Endothelial cell (in vitro differentiated cells): ENCODE measurements at regions not wholly inside any gene's neighbourhood (a gene's known extent, or its start where the extent isn't known, plus 50 kb on each side); places are given as distances from the start of the nearest gene placed in this dataset.

ENCODE experiments used
- DNase-seq: peaks from one replicate; pipeline ENCODE4 v3.0.0; 2021; ENCODE audit warnings: low spot score
- H3K27ac Mint-ChIP-seq: one replicate; pipeline ENCODE4 v1.8.0; 2021; ENCODE audit warnings: mixed read lengths, inconsistent platforms; ENCODE audit not compliant: unreplicated experiment
- H3K27me3 Mint-ChIP-seq: one replicate; pipeline ENCODE4 v1.8.0; 2021; ENCODE audit warnings: mild to moderate bottlenecking, moderate library complexity, mixed read lengths, inconsistent platforms; ENCODE audit not compliant: unreplicated experiment
- H3K36me3 Mint-ChIP-seq: one replicate; pipeline ENCODE4 v1.8.0; 2021; ENCODE audit warnings: mild to moderate bottlenecking, low read depth, mixed read lengths, inconsistent platforms; ENCODE audit not compliant: unreplicated experiment
- H3K4me1 Mint-ChIP-seq: one replicate; pipeline ENCODE4 v1.8.0; 2021; ENCODE audit warnings: mild to moderate bottlenecking, mixed read lengths, inconsistent platforms; ENCODE audit not compliant: unreplicated experiment
- H3K4me3 Mint-ChIP-seq: one replicate; pipeline ENCODE4 v1.8.0; 2021; ENCODE audit warnings: mild to moderate bottlenecking, mixed read lengths, inconsistent platforms; ENCODE audit not compliant: unreplicated experiment
- H3K9me3 Mint-ChIP-seq: one replicate; pipeline ENCODE4 v1.8.0; 2021; ENCODE audit warnings: mixed read lengths, inconsistent platforms; ENCODE audit not compliant: unreplicated experiment
- CTCF ChIP-seq: fragments of 200-600 bp; sonication (generic); IDR thresholded peaks from one replicate; pipeline ENCODE4 v1.5.0; 2021; ENCODE audit warnings: antibody characterized with exemption; ENCODE audit not compliant: unreplicated experiment

GRCh38 chr20:10724449-10725173, 50.8 kb upstream of the JAG1 start:
- DNase-seq: no peak
- no peaks in the 10 kb centered on the region for H3K27me3 Mint-ChIP-seq
- no peaks in the 10 kb centered on the region for H3K9me3 Mint-ChIP-seq
- no peak overlapping the region for H3K4me3 Mint-ChIP-seq
- H3K27ac Mint-ChIP-seq: no peak overlapping the region
- no peak for TF ChIP-seq CTCF
- H3K4me1 Mint-ChIP-seq: peaks cover 12% of the 10 kb centered on the region
- no peaks in the 10 kb centered on the region for H3K36me3 Mint-ChIP-seq

- no peak for DNase-seq
- Mint-ChIP-seq H3K4me3 (no peak overlapping the region), H3K9me3 (no peaks in the 10 kb centered on the region), H3K27me3 (no peaks in the 10 kb centered on the region), H3K36me3 (no peaks in the 10 kb centered on the region), H3K27ac (no peak overlapping the region), H3K4me1 (peaks cover 3% of the 10 kb centered on the region)
- TF ChIP-seq CTCF: no peak
These were observed 55.3 kb upstream of the JAG1 start for GRCh38 chr20:10728873-10729670.

GRCh38 chr20:10729785-10730184, 56.0 kb upstream of the JAG1 start:
- Mint-ChIP-seq H3K27ac (no peak overlapping the region), H3K4me3 (no peak overlapping the region), H3K36me3 (no peaks in the 10 kb centered on the region), H3K27me3 (no peaks in the 10 kb centered on the region), H3K9me3 (no peaks in the 10 kb centered on the region), H3K4me1 (no peaks in the 10 kb centered on the region)
- TF ChIP-seq CTCF: no peak
- no peak for DNase-seq

GRCh38 chr20:10730629-10731183, 56.9 kb upstream of the JAG1 start:
- Mint-ChIP-seq H3K4me1 (peaks cover 4% of the 10 kb centered on the region), H3K27ac (no peak overlapping the region), H3K36me3 (no peaks in the 10 kb centered on the region), H3K9me3 (no peaks in the 10 kb centered on the region), H3K27me3 (no peaks in the 10 kb centered on the region), H3K4me3 (no peak overlapping the region)
- DNase-seq: no peak
- TF ChIP-seq CTCF: no peak
